SK-N-SH (cell line): ENCODE measurements at regions not wholly inside any gene's neighbourhood (a gene's known extent, or its start where the extent isn't known, plus 50 kb on each side); places are given as distances from the start of the nearest gene placed in this dataset.

Source experiments
- CTCF ChIA-PET: fragments of 300-600, 350-600 bp; formaldehyde crosslinking; extraction: SDS; loops from one replicate; lab custom pipeline; 2021; lab: Yijun Ruan, JAX
- POLR2A ChIA-PET: fragments of 350-600 bp; sonication (Branson Sonifier 250); formaldehyde crosslinking; extraction: SDS; loops from one replicate; lab custom pipeline; 2020; ENCODE audit warnings: antibody characterized with exemption, inconsistent platforms; lab: Yijun Ruan, JAX
- DNase-seq: peaks from one replicate; pipeline ENCODE4 v3.0.0; 2012
- H2AFZ ChIP-seq: fragments of 200-600 bp; sonication (generic); 2 replicates; pipeline ENCODE4 v1.8.1; 2016; ENCODE audit warnings: antibody characterized with exemption, mild to moderate bottlenecking, low read depth
- H3F3A ChIP-seq: fragments of 200-600 bp; sonication (generic); replicated peaks from 2 replicates; pipeline ENCODE3; 2016; ENCODE audit warnings: antibody characterized with exemption, mild to moderate bottlenecking; ENCODE audit not compliant: insufficient read depth
- H3K27ac ChIP-seq, 2 experiments: fragments of 200-500 bp in 1 of 2; fragments of 200-600 bp in 1 of 2; sonication (Bioruptor generic) in 1 of 2; sonication (generic), shearing (Covaris generic) in 1 of 2; 2 replicates each; pipeline versions ENCODE4 v1.5.1 to v1.6.1; 2014 to 2016; ENCODE audit warnings: low read depth in 2 of 2, inconsistent platforms in 1 of 2, low read length in 1 of 2, mild to moderate bottlenecking in 1 of 2, mixed read lengths in 1 of 2
- H3K27me3 ChIP-seq: fragments of 200-600 bp; sonication (generic), shearing (Covaris generic); 2 replicates; pipeline ENCODE4 v1.6.1; 2016; ENCODE audit warnings: mixed run types; ENCODE audit not compliant: insufficient read depth
- H3K36me3 ChIP-seq, 2 experiments: fragments of 200-500 bp in 1 of 2; fragments of 200-600 bp in 1 of 2; sonication (Bioruptor generic) in 1 of 2; sonication (generic) in 1 of 2; replicated peaks in 1 of 2; 2 replicates each; pipeline versions ENCODE3 to v1.5.1; 2014 to 2016; ENCODE audit warnings: low read length in 1 of 2, mild to moderate bottlenecking in 1 of 2; ENCODE audit not compliant: insufficient read depth in 2 of 2, control insufficient read depth in 1 of 2
- H3K4me1 ChIP-seq, 2 experiments: fragments of 200-500 bp in 1 of 2; fragments of 200-600 bp in 1 of 2; sonication (Bioruptor generic) in 1 of 2; sonication (generic), shearing (Covaris generic) in 1 of 2; 2 replicates each; pipeline versions ENCODE4 v1.5.1 to v1.6.1; 2014 to 2016; ENCODE audit warnings: low read depth in 1 of 2, low read length in 1 of 2, mixed run types in 1 of 2; ENCODE audit not compliant: insufficient read depth in 2 of 2, control insufficient read depth in 1 of 2
- H3K4me2 ChIP-seq: fragments of 200-600 bp; sonication (generic), shearing (Covaris generic); 2 replicates; pipeline ENCODE4 v1.6.1; 2017; ENCODE audit warnings: mixed run types
- H3K4me3 ChIP-seq, 2 experiments: fragments of 200-500 bp in 1 of 2; fragments of 200-600 bp in 1 of 2; sonication (Bioruptor generic) in 1 of 2; sonication (generic), shearing (Covaris generic) in 1 of 2; 2 replicates each; pipeline versions ENCODE4 v1.5.1 to v1.8.1; 2014 to 2016; ENCODE audit warnings: low read depth in 2 of 2, inconsistent platforms in 1 of 2, low read length in 1 of 2, mild to moderate bottlenecking in 1 of 2, mixed read lengths in 1 of 2, moderate library complexity in 1 of 2
- H3K79me2 ChIP-seq: fragments of 200-600 bp; sonication (generic); 2 replicates; pipeline ENCODE4 v1.8.1; 2017; ENCODE audit warnings: mild to moderate bottlenecking; ENCODE audit not compliant: insufficient read depth
- H3K9ac ChIP-seq: fragments of 200-600 bp; sonication (generic); 2 replicates; pipeline ENCODE4 v1.6.1; 2017; ENCODE audit warnings: mixed run types
- H3K9me2 ChIP-seq: fragments of 200-600 bp; sonication (generic); 2 replicates; pipeline ENCODE4 v1.6.1; 2017; ENCODE audit warnings: mixed run types
- H3K9me3 ChIP-seq: fragments of 200-600 bp; sonication (generic); 2 replicates; pipeline ENCODE4 v1.6.1; 2017; ENCODE audit warnings: mixed run types, mild to moderate bottlenecking, moderate library complexity
- H4K20me1 ChIP-seq: fragments of 200-600 bp; sonication (generic); 2 replicates; pipeline ENCODE4 v1.6.1; 2017; ENCODE audit warnings: mild to moderate bottlenecking, mixed run types; ENCODE audit not compliant: insufficient read depth
- CHD2 ChIP-seq: fragments of 150-350 bp; IDR thresholded peaks from 2 replicates; pipeline ENCODE4 v1.6.1; 2018; ENCODE audit warnings: low read length; ENCODE audit not compliant: partially characterized antibody
- CTCF ChIP-seq: fragments of 200-600 bp; sonication (generic); IDR thresholded peaks from 2 replicates; pipeline ENCODE4 v1.6.1; 2017; ENCODE audit warnings: antibody characterized with exemption, mild to moderate bottlenecking, moderate library complexity
- ELF1 ChIP-seq: IDR thresholded peaks from 2 replicates; pipeline ENCODE4 v1.4.0; 2012
- FOXJ3 ChIP-seq: sonication (generic); formaldehyde crosslinking; IDR thresholded peaks from 2 replicates; pipeline ENCODE4 v1.5.1; 2020; ENCODE audit warnings: mild to moderate bottlenecking, missing genetic modification reagents
- GABPA ChIP-seq: IDR thresholded peaks from 2 replicates; pipeline ENCODE4 v1.4.0; 2012; ENCODE audit warnings: low read depth, mild to moderate bottlenecking
- GATA2 ChIP-seq: sonication (generic); formaldehyde crosslinking; IDR thresholded peaks from 2 replicates; pipeline ENCODE4 v1.5.0; 2020; ENCODE audit warnings: mild to moderate bottlenecking, missing genetic modification reagents
- JUND ChIP-seq: IDR thresholded peaks from 2 replicates; pipeline ENCODE4 v1.4.0; 2012
- MAX ChIP-seq: IDR thresholded peaks from 2 replicates; pipeline ENCODE4 v1.4.0; 2012; ENCODE audit warnings: low read depth
- MEF2A ChIP-seq: IDR thresholded peaks from 2 replicates; pipeline ENCODE4 v1.4.0; 2012; ENCODE audit warnings: low read depth, borderline replicate concordance
- MXI1 ChIP-seq: IDR thresholded peaks from 2 replicates; pipeline ENCODE4 v1.6.1; 2012; ENCODE audit warnings: mild to moderate bottlenecking, low read depth, low read length, improper control_type of control experiment
- NFIC ChIP-seq: IDR thresholded peaks from 2 replicates; pipeline ENCODE4 v1.4.0; 2012; ENCODE audit warnings: borderline replicate concordance
- NRF1 ChIP-seq: IDR thresholded peaks from 2 replicates; pipeline ENCODE4 v1.6.1; 2012; ENCODE audit warnings: low read depth, mild to moderate bottlenecking, low read length
- POLR2AphosphoS5 ChIP-seq: IDR thresholded peaks from 2 replicates; pipeline ENCODE4 v1.6.1; 2012; ENCODE audit warnings: low read depth, low read length
- RAD21 ChIP-seq: IDR thresholded peaks from 2 replicates; pipeline ENCODE4 v1.6.1; 2012; ENCODE audit warnings: mild to moderate bottlenecking, low read length
- REST ChIP-seq: IDR thresholded peaks from 2 replicates; pipeline ENCODE4 v1.6.1; 2012; ENCODE audit warnings: mild to moderate bottlenecking, low read depth, low read length, moderate library complexity
- RFX5 ChIP-seq: IDR thresholded peaks from 2 replicates; pipeline ENCODE4 v1.6.1; 2012; ENCODE audit warnings: mild to moderate bottlenecking, improper control_type of control experiment, low read length
- RXRA ChIP-seq: IDR thresholded peaks from 2 replicates; pipeline ENCODE4 v1.4.0; 2012; ENCODE audit warnings: low read depth, mild to moderate bottlenecking, borderline replicate concordance
- SIN3A ChIP-seq: IDR thresholded peaks from 2 replicates; pipeline ENCODE4 v1.6.1; 2012; ENCODE audit warnings: low read depth, mild to moderate bottlenecking, low read length, moderate library complexity, borderline replicate concordance
- SMC3 ChIP-seq: IDR thresholded peaks from 2 replicates; pipeline ENCODE4 v1.6.1; 2012; ENCODE audit warnings: low read depth, low read length, improper control_type of control experiment
- ZBTB33 ChIP-seq: IDR thresholded peaks from 2 replicates; pipeline ENCODE4 v1.4.0; 2012; ENCODE audit warnings: low read depth, borderline replicate concordance
- WGBS: methylation state at CpG from one replicate; pipeline ENCODE4 v1.1.6; 2017; ENCODE audit warnings: low lambda C conversion rate; 5-methylcytosine and 5-hydroxymethylcytosine counted together

GRCh38 chr10:106304056-106304455 lies 860.5 kb downstream of the SORCS1 start:
- 39% methylated on average over 1 of the region's 1 CpG for WGBS
- H3K79me2 ChIP-seq, result no peaks in the 10 kb centered on the region
- H4K20me1 ChIP-seq, result no peaks in the 10 kb centered on the region
- POLR2A ChIA-PET, result no interaction called here
- no peaks in the 10 kb centered on the region for H3K9me3 ChIP-seq
- TF ChIP-seq NFIC (no peak), MXI1 (no peak), MEF2A (no peak), CTCF (no peak), ZBTB33 (no peak), SMC3 (no peak), FOXJ3 (CRISPR knock-in tag) (no peak), RAD21 (no peak), SIN3A (no peak), JUND (no peak), MAX (no peak), REST (no peak), RXRA (no peak), RFX5 (no peak), CHD2 (no peak), GABPA (no peak), ELF1 (no peak), GATA2 (CRISPR knock-in tag) (no peak), POLR2AphosphoS5 (no peak), NRF1 (no peak)
- TF ChIP-seq, all 33 proteins: peak for 0
- H3K4me2 ChIP-seq, result no peak overlapping the region
- CTCF ChIA-PET, result no interaction called here
- no peak overlapping the region for H3K27ac ChIP-seq
- H3K9me2 ChIP-seq, result no peaks in the 10 kb centered on the region
- H3K4me1 ChIP-seq, result no peaks in the 10 kb centered on the region
- H3K9ac ChIP-seq, result no peak overlapping the region
- no peaks in the 10 kb centered on the region for H3K27me3 ChIP-seq
- H3F3A ChIP-seq, result no peaks in the 10 kb centered on the region
- no peak overlapping the region for H2AFZ ChIP-seq
- no peak overlapping the region for H3K4me3 ChIP-seq
- H3K36me3 ChIP-seq, result no peaks in the 10 kb centered on the region
- DNase-seq, result no peak
